Gastrocnemius medialis (tissue), 4 donors: ENCODE measurements at regions not wholly inside any gene's neighbourhood (a gene's known extent, or its start where the extent isn't known, plus 50 kb on each side); places are given as distances from the start of the nearest gene placed in this dataset.

Source experiments
- ATAC-seq, 2 donors: fragments of 150-250 bp; one replicate each; pipeline ENCODE4 v1.9.1; 2016
- DNase-seq, 2 donors: peaks; one replicate each; pipeline ENCODE4 v3.0.0-alpha.2; 2019
- H3K27ac ChIP-seq, 4 donors: fragments of 200-600 bp; sonication (generic); 1 replicate in 1 of 4; 2 replicates in 3 of 4; pipeline ENCODE4 v1.5.1; 2016 to 2018; ENCODE audit warnings: mild to moderate bottlenecking in 2 of 4, moderate library complexity in 1 of 4
- H3K27me3 ChIP-seq, 3 donors: fragments of 200-600 bp; sonication (generic) in 2 of 3; 1 replicate in 1 of 3; 2 replicates in 2 of 3; pipeline versions ENCODE4 v1.5.1 to v1.6.0; 2016 to 2019; ENCODE audit warnings: mild to moderate bottlenecking in 1 of 3, moderate library complexity in 1 of 3
- H3K36me3 ChIP-seq, 2 donors: fragments of 200-600 bp; sonication (generic) in 1 of 2; one replicate each; pipeline ENCODE4 v1.5.1; 2017 to 2018
- H3K4me1 ChIP-seq, 2 donors: fragments of 200-600 bp; sonication (generic) in 1 of 2; one replicate each; pipeline ENCODE4 v1.5.1; 2016 to 2017; ENCODE audit warnings: mild to moderate bottlenecking in 2 of 2
- H3K4me3 ChIP-seq, 4 donors: fragments of 200-600 bp; sonication (generic) in 3 of 4; 1 replicate in 1 of 4; 2 replicates in 3 of 4; pipeline ENCODE4 v1.5.1; 2016 to 2019; ENCODE audit warnings: mild to moderate bottlenecking in 2 of 4
- H3K9me3 ChIP-seq, 3 donors: fragments of 200-600 bp; sonication (generic) in 2 of 3; 1 replicate in 1 of 3; 2 replicates in 2 of 3; pipeline ENCODE4 v1.5.1; 2016 to 2019
- CTCF ChIP-seq, 5 experiments: fragments of 450-650 bp in 3 of 5; fragments of 200-600 bp in 2 of 5; sonication (generic) in 2 of 5; IDR thresholded peaks in 4 of 5; conservative IDR thresholded peaks in 1 of 5; 1 replicate in 4 of 5; 2 replicates in 1 of 5; pipeline ENCODE4 v1.5.1; 2016 to 2019; ENCODE audit warnings: antibody characterized with exemption in 5 of 5, mild to moderate bottlenecking in 3 of 5, moderate library complexity in 3 of 5
- POLR2A ChIP-seq, 2 donors: fragments of 450-650 bp; IDR thresholded peaks; one replicate each; pipeline ENCODE4 v1.6.1; 2017; ENCODE audit warnings: antibody characterized with exemption in 2 of 2, mild to moderate bottlenecking in 2 of 2, moderate library complexity in 2 of 2
- in situ Hi-C, 4 donors: fragments of 200-750 bp; cut with MboI; loops; one replicate each; pipeline versions ENCODE4 v1.15.0 to v1.8.0; 2017; ENCODE audit warnings: low sequenced_read_pairs in 4 of 4
- intact Hi-C: fragments of 100-400 bp; cut with DNase I; formaldehyde crosslinking; loops from one replicate; pipeline ENCODE4 v1.15.1; 2023; ENCODE audit warnings: low total_unique reads

DNA sequence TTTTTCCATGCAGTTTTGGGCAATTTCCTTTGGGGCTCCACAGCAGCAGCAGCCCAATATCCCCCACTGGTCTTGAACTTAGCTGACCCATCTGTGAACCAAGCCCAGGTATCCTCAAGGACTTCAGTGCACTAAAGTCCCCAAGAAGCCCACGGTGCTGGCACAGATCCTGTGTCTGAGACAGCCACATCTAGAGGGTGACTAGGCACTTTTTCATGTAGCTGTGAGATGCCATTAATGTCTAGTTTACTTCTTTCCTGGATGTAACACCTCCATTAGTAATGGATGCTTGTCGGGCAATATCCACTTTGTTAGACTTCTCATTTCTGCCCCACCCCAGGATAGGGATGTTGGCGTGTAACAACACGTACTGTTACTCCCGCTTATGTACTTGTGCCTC, 117.9 kb downstream of the GPCPD1 start:
- Histone ChIP-seq H3K4me1 (no peaks in the 10 kb centered on the region), H3K27ac (no peak overlapping the region), H3K27me3 (no peaks in the 10 kb centered on the region), H3K9me3 (no peaks in the 10 kb centered on the region), H3K36me3 (no peaks in the 10 kb centered on the region), H3K4me3 (no peak overlapping the region)
- DNase-seq (no peak), ATAC-seq (no peak)
- in situ Hi-C loops, result no loop called here
- no peak for TF ChIP-seq CTCF (IDR thresholded peaks at IDR 0.05 in 4 of 5, conservative IDR thresholded peaks at IDR 0.05 in 1 of 5)
- no peak for TF ChIP-seq POLR2A (IDR thresholded peaks at IDR 0.05)
- intact Hi-C loops, result no loop called here

DNA sequence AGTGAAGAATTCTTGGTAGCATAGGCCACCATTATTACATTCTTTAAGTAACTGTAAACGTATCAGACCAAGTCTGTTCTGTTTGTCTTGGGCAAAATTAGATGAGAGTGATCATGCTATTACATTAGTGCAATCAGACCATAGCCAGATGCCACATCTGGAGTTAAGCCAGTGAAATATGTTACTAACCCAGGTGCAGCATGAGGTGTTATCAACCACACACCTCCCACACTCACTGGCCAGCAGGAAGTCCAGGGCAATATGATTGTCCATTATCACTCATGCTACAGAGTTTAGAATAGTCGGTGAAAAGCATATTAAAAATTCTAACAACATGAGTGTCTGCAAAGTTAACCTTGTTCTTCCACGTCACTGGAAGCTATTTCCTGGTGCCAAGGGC, 119.4 kb downstream of the GPCPD1 start:
- Histone ChIP-seq H3K36me3 (no peaks in the 10 kb centered on the region), H3K4me3 (no peak overlapping the region), H3K4me1 (no peaks in the 10 kb centered on the region), H3K9me3 (no peaks in the 10 kb centered on the region), H3K27me3 (no peaks in the 10 kb centered on the region), H3K27ac (no peak overlapping the region)
- ATAC-seq (no peak), DNase-seq (no peak)
- intact Hi-C loops, result no loop called here
- TF ChIP-seq CTCF (IDR thresholded peaks at IDR 0.05 in 4 of 5, conservative IDR thresholded peaks at IDR 0.05 in 1 of 5) (no peak), POLR2A (IDR thresholded peaks at IDR 0.05) (no peak)
- in situ Hi-C loops, result no loop called here

DNA sequence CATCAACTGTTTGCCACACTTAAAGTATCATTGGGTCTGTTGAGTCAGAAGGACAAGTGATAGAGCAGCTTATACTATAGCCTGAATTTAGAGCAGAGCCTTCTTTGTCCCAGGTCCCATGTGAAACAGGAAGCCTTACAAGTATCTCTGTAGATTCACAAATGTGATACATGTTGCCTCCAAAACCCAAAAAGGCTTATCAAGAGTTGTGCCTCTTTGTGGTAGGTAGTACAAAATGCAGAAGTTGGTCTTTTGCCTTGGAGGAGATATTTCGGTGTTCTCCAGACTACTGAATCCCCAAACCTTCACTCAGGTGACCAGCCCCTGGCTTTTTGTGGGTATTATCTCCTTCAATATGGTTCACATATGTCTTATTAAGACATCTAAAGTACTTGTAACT, 121.2 kb downstream of the GPCPD1 start:
- no peak overlapping the region for H3K27ac ChIP-seq
- no peak overlapping the region for H3K4me3 ChIP-seq
- H3K27me3 ChIP-seq, result no peaks in the 10 kb centered on the region
- in situ Hi-C loops, result no loop called here
- intact Hi-C loops, result no loop called here
- DNase-seq, result no peak
- no peaks in the 10 kb centered on the region for H3K36me3 ChIP-seq
- no peaks in the 10 kb centered on the region for H3K4me1 ChIP-seq
- TF ChIP-seq CTCF (IDR thresholded peaks at IDR 0.05 in 4 of 5, conservative IDR thresholded peaks at IDR 0.05 in 1 of 5), result no peak
- TF ChIP-seq POLR2A (IDR thresholded peaks at IDR 0.05), result no peak
- no peaks in the 10 kb centered on the region for H3K9me3 ChIP-seq
- ATAC-seq, result no peak

- H3K4me3 ChIP-seq, result no peak overlapping the region
- no peaks in the 10 kb centered on the region for H3K27me3 ChIP-seq
- no peaks in the 10 kb centered on the region for H3K36me3 ChIP-seq
- intact Hi-C loops, result no loop called here
- H3K9me3 ChIP-seq, result no peaks in the 10 kb centered on the region
- no peak overlapping the region for H3K27ac ChIP-seq
- no peak for ATAC-seq
- DNase-seq, result no peak
- TF ChIP-seq POLR2A (IDR thresholded peaks at IDR 0.05), result no peak
- no peak for TF ChIP-seq CTCF (IDR thresholded peaks at IDR 0.05 in 4 of 5, conservative IDR thresholded peaks at IDR 0.05 in 1 of 5)
- in situ Hi-C loops, result no loop called here
- no peaks in the 10 kb centered on the region for H3K4me1 ChIP-seq
These were observed 122.0 kb downstream of the GPCPD1 start for GRCh38 chr20:5488823-5489222.

GRCh38 chr20:5486377-5487054, 124.3 kb downstream of the GPCPD1 start:
- in situ Hi-C loops (no loop called here), intact Hi-C loops (no loop called here)
- no peak overlapping the region for H3K4me3 ChIP-seq
- TF ChIP-seq CTCF (IDR thresholded peaks at IDR 0.05 in 4 of 5, conservative IDR thresholded peaks at IDR 0.05 in 1 of 5), result no peak
- TF ChIP-seq POLR2A (IDR thresholded peaks at IDR 0.05), result no peak
- no peaks in the 10 kb centered on the region for H3K27me3 ChIP-seq
- ATAC-seq, result no peak
- no peaks in the 10 kb centered on the region for H3K4me1 ChIP-seq
- no peak overlapping the region for H3K27ac ChIP-seq
- H3K9me3 ChIP-seq, result no peaks in the 10 kb centered on the region
- DNase-seq, result no peak
- H3K36me3 ChIP-seq, result no peaks in the 10 kb centered on the region
